ENCODE measurements at regions not wholly inside any gene's neighbourhood (a gene's known extent, or its start where the extent isn't known, plus 50 kb on each side); places are given as distances from the start of the nearest gene placed in this dataset.

- TF ChIP-seq POLR2A (IDR thresholded peaks at IDR 0.05; ENCODE audit: low read depth, low read length) (no peak), TAF1 (IDR thresholded peaks at IDR 0.05; ENCODE audit: borderline replicate concordance, low read depth, low read length) (no peak)
Observed at GRCh38 chr3:150128126-150128525, 157.4 kb upstream of the PFN2 start.

Measured in GM12892 (cell line).